Progenitor cell of endocrine pancreas (in vitro differentiated cells): ENCODE measurements at regions not wholly inside any gene's neighbourhood (a gene's known extent, or its start where the extent isn't known, plus 50 kb on each side); places are given as distances from the start of the nearest gene placed in this dataset.

Experiments
- DNase-seq: peaks from one replicate; pipeline ENCODE4 v3.0.0; 2021; ENCODE audit warnings: low spot score; ENCODE audit not compliant: unreplicated experiment
- H3K27ac Mint-ChIP-seq: 2 replicates; pipeline ENCODE4 v1.8.0; 2021; ENCODE audit warnings: mild to moderate bottlenecking, moderate library complexity, mixed read lengths
- H3K27me3 Mint-ChIP-seq: 2 replicates; pipeline ENCODE4 v1.8.0; 2021; ENCODE audit warnings: mixed read lengths
- H3K36me3 Mint-ChIP-seq: 2 replicates; pipeline ENCODE4 v1.8.0; 2022; ENCODE audit warnings: mixed read lengths; ENCODE audit not compliant: insufficient read depth
- H3K4me1 Mint-ChIP-seq: 2 replicates; pipeline ENCODE4 v1.8.0; 2021; ENCODE audit warnings: low read depth, mixed read lengths
- H3K4me3 Mint-ChIP-seq: 2 replicates; pipeline ENCODE4 v1.8.0; 2021; ENCODE audit warnings: low read depth, mild to moderate bottlenecking, moderate library complexity, mixed read lengths
- H3K9me3 Mint-ChIP-seq: 2 replicates; pipeline ENCODE4 v1.8.0; 2021; ENCODE audit warnings: low read depth, mixed read lengths
- CTCF ChIP-seq: fragments of 200-600 bp; sonication (generic); IDR thresholded peaks from one replicate; pipeline ENCODE4 v1.5.0; 2021; ENCODE audit warnings: antibody characterized with exemption, mild to moderate bottlenecking; ENCODE audit not compliant: unreplicated experiment

GRCh38 chr15:62453375-62453774 lies 288.3 kb upstream of the C2CD4B start:
- TF ChIP-seq CTCF: no peak
- Mint-ChIP-seq H3K27ac (no peak overlapping the region), H3K27me3 (no peaks in the 10 kb centered on the region), H3K36me3 (no peaks in the 10 kb centered on the region), H3K4me1 (peaks cover 22% of the 10 kb centered on the region), H3K9me3 (no peaks in the 10 kb centered on the region), H3K4me3 (no peak overlapping the region)
- no peak for DNase-seq

GRCh38 chr15:62453981-62454380 lies 288.9 kb upstream of the C2CD4B start:
- H3K4me1 Mint-ChIP-seq: peaks cover 22% of the 10 kb centered on the region
- no peak overlapping the region for H3K27ac Mint-ChIP-seq

GRCh38 chr15:62454567-62455172 lies 289.6 kb upstream of the C2CD4B start:
- no peaks in the 10 kb centered on the region for H3K9me3 Mint-ChIP-seq
- H3K4me3 Mint-ChIP-seq: no peak overlapping the region
- H3K36me3 Mint-ChIP-seq: no peaks in the 10 kb centered on the region

More at GRCh38 chr15:62453981-62454380, 288.9 kb upstream of the C2CD4B start:
- Mint-ChIP-seq H3K9me3 (no peaks in the 10 kb centered on the region), H3K36me3 (no peaks in the 10 kb centered on the region), H3K4me3 (no peak overlapping the region), H3K27me3 (no peaks in the 10 kb centered on the region)
- no peak for TF ChIP-seq CTCF
- no peak for DNase-seq

GRCh38 chr15:62455441-62455921 lies 290.4 kb upstream of the C2CD4B start:
- no peak for TF ChIP-seq CTCF
- H3K9me3 Mint-ChIP-seq: no peaks in the 10 kb centered on the region
- no peaks in the 10 kb centered on the region for H3K27me3 Mint-ChIP-seq
- no peaks in the 10 kb centered on the region for H3K36me3 Mint-ChIP-seq
- no peak overlapping the region for H3K4me3 Mint-ChIP-seq
- DNase-seq: no peak
- H3K27ac Mint-ChIP-seq: no peak overlapping the region
- H3K4me1 Mint-ChIP-seq: peaks cover 21% of the 10 kb centered on the region

More at GRCh38 chr15:62454567-62455172, 289.6 kb upstream of the C2CD4B start:
- TF ChIP-seq CTCF: no peak
- Mint-ChIP-seq H3K27ac (no peak overlapping the region), H3K27me3 (no peaks in the 10 kb centered on the region), H3K4me1 (peaks cover 22% of the 10 kb centered on the region)
- no peak for DNase-seq

GRCh38 chr15:62456011-62456920 lies 291.2 kb upstream of the C2CD4B start:
- H3K27ac Mint-ChIP-seq: no peak overlapping the region
- no peaks in the 10 kb centered on the region for H3K36me3 Mint-ChIP-seq
- H3K4me3 Mint-ChIP-seq: no peak overlapping the region
- peaks cover 21% of the 10 kb centered on the region for H3K4me1 Mint-ChIP-seq
- H3K27me3 Mint-ChIP-seq: no peaks in the 10 kb centered on the region
- no peaks in the 10 kb centered on the region for H3K9me3 Mint-ChIP-seq
- no peak for TF ChIP-seq CTCF
- DNase-seq: no peak
